Activated CD4-positive, alpha-beta T cell treated with anti-CD3 and anti-CD28 coated beads, Interleukin-2, Interleukin-4, amounts not matched to agents 100 ng/mL and 50 ng/mL, durations not matched to agents 16 hours and 8 hours (primary cell): ENCODE measurements at regions not wholly inside any gene's neighbourhood (a gene's known extent, or its start where the extent isn't known, plus 50 kb on each side); places are given as distances from the start of the nearest gene placed in this dataset.

ENCODE experiments used
- DNase-seq: peaks from one replicate; pipeline ENCODE4 v3.0.0-alpha.2; 2020; ENCODE audit warnings: low spot score

DNA sequence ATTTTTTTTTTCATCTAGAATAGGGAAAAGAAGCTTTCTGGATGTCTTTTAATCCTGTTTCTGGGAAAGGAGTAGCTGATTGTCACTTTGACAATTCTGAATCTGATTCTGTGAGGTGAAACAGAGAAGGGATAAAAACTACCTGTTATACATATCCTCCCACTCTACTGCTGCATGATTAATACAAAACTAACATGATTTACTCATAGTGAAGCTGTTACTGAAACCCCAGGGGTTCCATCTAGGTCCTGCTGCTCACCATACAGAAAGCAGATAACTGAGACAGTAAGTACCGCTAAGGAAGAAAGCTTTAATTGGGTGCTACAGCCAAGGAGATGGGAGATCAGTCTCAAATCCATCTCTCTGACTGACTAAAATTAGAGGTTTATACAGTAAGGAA lies 610.9 kb upstream of the ALCAM start:
- no peak for DNase-seq

DNA sequence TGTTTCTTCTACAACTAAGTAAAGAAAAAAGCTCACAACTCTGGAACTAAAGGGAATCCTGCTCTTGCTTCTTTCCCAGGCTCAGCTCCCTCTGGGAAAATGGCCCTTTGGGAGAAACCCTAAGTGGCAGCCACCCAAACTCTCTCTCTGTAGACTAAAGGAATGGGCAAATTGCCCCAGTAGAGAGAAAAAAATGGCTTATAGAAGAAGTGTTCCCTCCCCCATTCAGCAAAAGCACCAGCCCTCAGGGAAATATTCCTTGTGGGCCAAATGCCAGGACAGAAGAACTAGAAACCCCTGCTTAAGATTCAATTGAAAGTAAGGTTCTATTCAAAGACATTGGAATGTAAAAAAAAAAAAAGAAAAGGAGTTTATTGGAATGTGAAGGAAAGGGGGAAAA lies 603.7 kb upstream of the ALCAM start:
- DNase-seq = no peak

DNA sequence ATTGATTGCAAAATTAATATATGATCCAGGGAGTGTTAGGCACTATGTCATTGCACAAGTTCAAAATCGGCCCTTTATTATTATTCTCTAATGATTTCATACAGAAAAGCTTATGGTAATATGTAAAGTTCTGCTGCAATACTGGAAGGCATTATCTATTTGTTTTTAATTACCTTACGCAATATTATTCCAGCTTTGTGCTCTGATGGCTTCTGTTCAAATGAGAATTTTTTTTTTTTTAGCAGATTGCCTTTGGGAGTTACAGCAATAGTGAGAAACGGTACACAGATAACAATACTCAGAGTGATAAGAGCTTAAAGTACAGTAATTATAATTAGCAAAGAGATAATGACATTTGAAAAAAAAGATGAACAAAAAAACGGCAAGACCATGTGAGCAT lies 602.2 kb upstream of the ALCAM start:
- no peak for DNase-seq

GRCh38 chr3:104768886-104769285 lies 597.8 kb upstream of the ALCAM start:
- DNase-seq = no peak

GRCh38 chr3:104779324-104779723 lies 587.4 kb upstream of the ALCAM start:
- no peak for DNase-seq

DNA sequence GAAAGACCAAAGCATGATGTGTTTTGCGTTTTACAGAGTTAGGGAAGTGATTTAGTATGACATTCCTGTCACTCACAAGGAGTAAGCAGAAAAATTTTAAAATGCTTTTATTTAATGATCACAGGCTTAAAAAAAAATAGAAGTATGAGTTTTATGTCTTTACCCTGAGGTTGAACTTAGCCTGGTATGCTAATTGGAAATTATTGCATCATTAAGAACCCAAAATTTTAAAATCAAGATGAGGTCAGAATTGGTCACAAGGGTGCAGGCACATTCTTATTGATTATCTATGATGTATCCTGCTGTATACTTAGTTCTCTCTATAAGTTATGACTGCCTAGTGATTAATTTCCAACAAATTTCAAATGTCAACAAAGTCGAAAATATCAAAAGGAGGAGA lies 585.6 kb upstream of the ALCAM start:
- DNase-seq = no peak

DNA sequence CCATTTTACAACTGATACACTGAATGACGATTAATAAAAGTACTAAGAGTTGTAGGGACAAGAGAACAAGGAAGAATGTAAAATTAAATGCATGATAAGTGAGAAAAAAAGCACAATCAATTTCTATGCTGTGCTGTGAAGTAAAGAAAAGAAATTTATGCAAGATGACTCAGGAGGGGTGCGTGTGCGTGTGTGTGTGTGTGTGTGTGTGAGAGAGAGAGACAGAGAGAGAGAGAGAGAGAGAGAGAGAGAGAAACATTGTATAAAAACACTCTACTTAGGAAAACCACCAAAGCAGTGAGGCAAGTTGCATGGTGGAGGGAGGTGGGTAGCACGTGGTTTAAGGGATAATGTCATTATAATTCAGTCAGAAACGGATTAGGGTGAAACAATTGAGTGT lies 580.8 kb upstream of the ALCAM start:
- no peak for DNase-seq

DNA sequence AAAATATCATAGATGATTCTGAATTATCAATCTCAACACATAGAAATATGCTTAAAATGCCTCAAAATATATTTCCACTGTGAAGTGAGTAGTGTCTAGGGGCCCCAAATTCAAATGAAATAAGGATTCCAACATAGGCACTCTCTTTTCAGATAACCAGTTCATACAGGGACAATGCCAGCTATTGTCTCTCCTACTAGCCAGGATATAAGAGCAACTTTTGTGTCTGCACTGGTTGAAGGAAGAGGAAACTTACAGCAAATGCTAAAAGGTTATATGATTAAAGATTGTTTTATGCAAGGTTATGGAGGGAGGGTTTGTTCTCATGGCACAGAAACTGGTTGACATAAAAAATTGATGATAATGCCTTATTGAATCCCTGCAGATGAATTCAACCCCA lies 579.4 kb upstream of the ALCAM start:
- no peak for DNase-seq

GRCh38 chr3:104788807-104789206 lies 577.9 kb upstream of the ALCAM start:
- DNase-seq = no peak

DNA sequence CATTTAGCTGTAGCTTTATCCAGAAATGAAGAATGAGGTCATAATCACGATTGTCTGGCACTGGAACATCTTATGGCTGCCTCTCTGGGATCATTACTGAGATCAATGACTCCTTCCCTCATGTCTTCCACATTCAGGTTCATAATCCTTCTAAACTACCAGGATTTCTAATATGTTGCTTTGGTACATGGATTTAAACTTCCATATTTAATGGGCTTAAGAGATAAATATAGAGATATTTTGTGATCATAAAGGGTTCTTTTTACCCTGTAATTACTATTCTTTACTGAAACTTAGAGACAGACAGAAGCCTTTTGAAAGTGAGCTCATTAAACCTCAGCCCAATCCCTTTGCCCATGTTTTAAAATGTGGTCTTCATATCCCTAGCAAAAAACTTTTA lies 575.4 kb upstream of the ALCAM start:
- DNase-seq = no peak

- DNase-seq = no peak
Observed at GRCh38 chr3:104796556-104796955, 570.2 kb upstream of the ALCAM start.

GRCh38 chr3:104805042-104805441 lies 561.7 kb upstream of the ALCAM start:
- no peak for DNase-seq

GRCh38 chr3:104805508-104805907 lies 561.2 kb upstream of the ALCAM start:
- no peak for DNase-seq

DNA sequence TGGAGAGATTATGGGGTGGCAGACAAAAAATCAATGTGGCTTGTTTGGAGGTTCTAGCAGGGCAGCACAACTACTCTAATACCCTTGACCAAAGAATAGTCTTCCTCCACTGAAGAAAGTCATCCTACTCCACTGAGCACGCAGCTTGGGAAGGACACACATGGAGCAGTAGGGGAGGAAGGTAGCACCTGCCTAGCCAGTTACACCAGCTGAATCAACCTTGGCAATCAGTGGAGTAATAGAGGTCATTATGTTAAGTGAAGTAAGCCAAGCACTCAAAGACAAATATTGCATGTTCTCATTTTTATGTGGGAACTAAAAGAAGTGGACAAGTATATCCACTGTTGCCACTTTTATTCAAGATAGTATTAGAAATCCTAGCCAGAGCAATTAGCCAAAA lies 555.8 kb upstream of the ALCAM start:
- no peak for DNase-seq

DNA sequence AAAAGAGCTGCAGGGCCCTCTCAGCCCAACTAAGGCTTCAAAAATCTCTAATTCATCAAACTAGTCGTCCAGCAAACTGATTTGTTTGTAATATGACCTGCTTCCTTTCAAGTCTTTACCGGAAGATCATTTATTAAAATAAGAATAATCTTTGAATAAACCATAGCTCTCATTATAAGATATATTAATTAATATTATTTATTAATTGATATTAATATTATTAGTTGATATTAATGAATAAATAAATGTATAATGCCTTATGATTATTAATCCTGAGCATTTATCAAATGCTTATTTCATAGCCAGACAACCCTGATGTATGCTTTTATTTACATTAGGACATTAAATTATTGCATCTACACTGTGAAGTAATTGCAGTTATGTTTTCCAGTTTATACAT lies 550.7 kb upstream of the ALCAM start:
- no peak for DNase-seq

GRCh38 chr3:104816716-104817115 lies 550.0 kb upstream of the ALCAM start:
- no peak for DNase-seq

DNA sequence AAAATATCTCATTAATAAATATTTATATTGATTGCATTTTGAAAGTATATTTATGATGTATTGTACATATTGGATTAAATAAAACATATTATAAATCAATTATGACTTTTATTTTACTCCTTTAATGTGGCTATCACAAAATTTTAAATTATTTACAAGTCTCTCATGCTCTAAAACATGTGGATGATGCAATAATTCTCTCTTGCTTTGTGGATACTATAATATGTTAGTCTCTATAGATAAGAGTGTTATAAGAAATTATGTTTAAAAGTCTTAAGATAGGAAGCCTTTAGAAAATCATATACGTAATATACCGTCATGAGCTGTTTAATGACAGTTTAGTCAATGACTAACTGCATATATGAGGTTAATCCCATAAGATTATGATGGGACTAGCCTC lies 547.4 kb upstream of the ALCAM start:
- DNase-seq = no peak

DNA sequence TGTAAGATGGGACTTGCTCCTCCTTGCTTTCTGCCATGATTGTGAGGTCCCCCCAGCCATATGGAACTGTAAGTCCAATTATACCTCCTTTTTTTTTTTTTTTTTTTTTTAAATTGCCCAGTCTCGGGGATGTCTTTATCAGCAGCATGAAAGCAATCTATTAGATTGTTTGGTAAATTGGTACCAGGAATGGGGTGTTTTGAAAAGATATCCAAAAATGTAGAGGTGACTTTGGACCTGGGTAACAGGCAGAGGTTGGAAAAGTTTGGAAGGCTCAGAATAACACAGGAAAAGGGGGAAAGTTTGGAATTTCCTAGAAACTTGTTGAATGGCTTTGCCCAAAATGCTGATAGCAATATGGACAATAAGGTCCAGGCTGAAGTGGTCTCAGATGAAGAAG lies 545.8 kb upstream of the ALCAM start:
- no peak for DNase-seq

GRCh38 chr3:104825116-104825515 lies 541.6 kb upstream of the ALCAM start:
- no peak for DNase-seq

GRCh38 chr3:104831071-104831470 lies 535.6 kb upstream of the ALCAM start:
- DNase-seq = no peak

DNA sequence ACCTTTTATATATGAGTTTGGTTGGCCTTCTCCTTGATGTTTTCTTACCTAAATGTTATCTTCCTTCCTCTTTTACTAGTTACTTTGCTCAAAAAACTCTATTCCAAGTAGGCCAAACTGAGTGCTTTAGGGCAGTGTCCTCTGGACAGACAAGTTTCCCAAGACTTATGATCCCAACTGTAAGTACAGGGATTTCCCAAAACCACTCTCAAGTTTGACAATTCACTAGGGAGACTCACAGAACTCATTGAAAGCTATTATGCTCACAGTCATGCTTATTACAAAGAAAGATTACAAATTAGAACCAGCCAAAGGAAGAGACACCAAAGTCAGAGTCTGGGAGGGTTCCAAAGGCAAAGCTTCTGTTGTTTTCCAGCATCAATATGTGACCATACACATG lies 534.2 kb upstream of the ALCAM start:
- DNase-seq = no peak

DNA sequence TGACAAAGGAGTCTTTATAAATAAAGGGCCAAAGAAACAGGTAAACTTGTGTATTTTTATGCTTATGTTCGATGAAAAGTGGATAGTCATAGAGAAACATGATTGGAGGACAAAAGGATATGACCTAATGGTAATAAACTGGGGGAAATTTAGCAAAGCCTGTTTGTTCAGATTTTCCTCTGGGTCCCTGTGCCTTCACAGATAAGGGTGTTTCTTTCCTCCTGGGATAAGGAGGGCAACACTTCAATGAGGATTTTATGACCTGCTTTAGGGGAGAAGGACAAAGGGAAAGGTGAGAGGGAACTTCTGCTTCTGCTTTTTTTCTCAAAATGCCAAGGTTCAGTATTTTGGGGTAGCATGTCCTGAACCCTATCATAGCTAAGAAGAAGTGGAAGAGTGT lies 531.3 kb upstream of the ALCAM start:
- no peak for DNase-seq

GRCh38 chr3:104846270-104846669 lies 520.4 kb upstream of the ALCAM start:
- DNase-seq = no peak

GRCh38 chr3:104849070-104849469 lies 517.6 kb upstream of the ALCAM start:
- no peak for DNase-seq

DNA sequence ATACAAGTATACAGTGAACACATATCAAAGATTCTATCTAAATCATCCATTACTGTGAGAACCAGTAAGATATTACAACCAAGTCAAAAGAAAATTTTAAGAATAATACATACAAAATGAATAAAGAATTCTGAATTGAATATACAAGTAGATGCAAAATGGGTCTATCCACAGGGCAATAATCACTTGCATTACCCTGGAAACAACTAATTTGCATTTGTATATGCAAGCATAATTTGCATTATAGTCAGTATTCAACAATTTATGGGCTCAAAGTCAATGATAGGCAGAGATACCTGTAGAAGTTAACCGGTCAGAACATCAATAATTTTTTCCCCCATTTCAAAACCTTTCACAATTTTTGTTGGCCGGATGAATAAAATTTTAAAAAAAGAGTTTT lies 512.2 kb upstream of the ALCAM start:
- DNase-seq = no peak
